ENCODE measurements at regions not wholly inside any gene's neighbourhood (a gene's known extent, or its start where the extent isn't known, plus 50 kb on each side); places are given as distances from the start of the nearest gene placed in this dataset.

GRCh38 chr13:63490149-63490548 lies 2074.5 kb upstream of the PCDH20 start:
- Histone ChIP-seq H3K27ac (no peak overlapping the region), H3K36me3 (replicated peaks in 1 of 2; ENCODE audit: insufficient read depth in 1 of 2, low read depth in 2 of 2) (no peaks in the 10 kb centered on the region), H3K4me3 (no peak overlapping the region), H3K4me1 (no peaks in the 10 kb centered on the region), H3K27me3 (no peaks in the 10 kb centered on the region), H3K9me3 (no peaks in the 10 kb centered on the region)
- ATAC-seq (no peak), DNase-seq (no peak)
- WGBS, 2 donors = 59 to 68% methylated on average over 1 of the region's 1 CpG
- intact Hi-C loops (cut with DNase I) = no loop called here
- no peak for TF ChIP-seq POLR2A (IDR thresholded peaks at IDR 0.05)
- no peak for TF ChIP-seq CTCF (IDR thresholded peaks at IDR 0.05)

GRCh38 chr13:63481334-63481733 lies 2065.7 kb upstream of the PCDH20 start:
- DNase-seq = no peak

GRCh38 chr13:63472711-63473110 lies 2057.1 kb upstream of the PCDH20 start:
- 31 to 53% methylated on average over 1 of the region's 1 CpG for WGBS, 2 donors
- no peaks in the 10 kb centered on the region for H3K4me1 ChIP-seq
- H3K9me3 ChIP-seq = no peaks in the 10 kb centered on the region
- TF ChIP-seq CTCF (IDR thresholded peaks at IDR 0.05) = no peak
- no peak for TF ChIP-seq POLR2A (IDR thresholded peaks at IDR 0.05)
- no peak for ATAC-seq
- intact Hi-C loops (cut with DNase I) = no loop called here
- no peak overlapping the region for H3K4me3 ChIP-seq
- H3K36me3 ChIP-seq (replicated peaks in 1 of 2; ENCODE audit: insufficient read depth in 1 of 2, low read depth in 2 of 2) = no peaks in the 10 kb centered on the region
- DNase-seq = no peak
- H3K27me3 ChIP-seq = no peaks in the 10 kb centered on the region
- H3K27ac ChIP-seq = no peak overlapping the region

More at GRCh38 chr13:63481334-63481733, 2065.7 kb upstream of the PCDH20 start:
- TF ChIP-seq CTCF (IDR thresholded peaks at IDR 0.05) = no peak
- no peak for TF ChIP-seq POLR2A (IDR thresholded peaks at IDR 0.05)
- intact Hi-C loops (cut with DNase I) = no loop called here
- no peaks in the 10 kb centered on the region for H3K27me3 ChIP-seq
- H3K9me3 ChIP-seq = no peaks in the 10 kb centered on the region
- no peak overlapping the region for H3K4me3 ChIP-seq
- no peak overlapping the region for H3K27ac ChIP-seq
- ATAC-seq = no peak
- no peaks in the 10 kb centered on the region for H3K36me3 ChIP-seq (replicated peaks in 1 of 2; ENCODE audit: insufficient read depth in 1 of 2, low read depth in 2 of 2)
- H3K4me1 ChIP-seq = no peaks in the 10 kb centered on the region

GRCh38 chr13:63463782-63464610 lies 2048.3 kb upstream of the PCDH20 start:
- ATAC-seq (no peak), DNase-seq (no peak)
- no peaks in the 10 kb centered on the region for H3K27me3 ChIP-seq
- H3K9me3 ChIP-seq = no peaks in the 10 kb centered on the region
- intact Hi-C loops (cut with DNase I) = no loop called here
- H3K27ac ChIP-seq = no peak overlapping the region
- TF ChIP-seq POLR2A (IDR thresholded peaks at IDR 0.05) (no peak), CTCF (IDR thresholded peaks at IDR 0.05) (no peak)
- no peaks in the 10 kb centered on the region for H3K36me3 ChIP-seq (replicated peaks in 1 of 2; ENCODE audit: insufficient read depth in 1 of 2, low read depth in 2 of 2)
- WGBS, 2 donors = 50 to 71% methylated on average over 1 of the region's 1 CpG
- H3K4me3 ChIP-seq = no peak overlapping the region
- no peaks in the 10 kb centered on the region for H3K4me1 ChIP-seq
